ENCODE measurements at regions not wholly inside any gene's neighbourhood (a gene's known extent, or its start where the extent isn't known, plus 50 kb on each side); places are given as distances from the start of the nearest gene placed in this dataset.

DNA sequence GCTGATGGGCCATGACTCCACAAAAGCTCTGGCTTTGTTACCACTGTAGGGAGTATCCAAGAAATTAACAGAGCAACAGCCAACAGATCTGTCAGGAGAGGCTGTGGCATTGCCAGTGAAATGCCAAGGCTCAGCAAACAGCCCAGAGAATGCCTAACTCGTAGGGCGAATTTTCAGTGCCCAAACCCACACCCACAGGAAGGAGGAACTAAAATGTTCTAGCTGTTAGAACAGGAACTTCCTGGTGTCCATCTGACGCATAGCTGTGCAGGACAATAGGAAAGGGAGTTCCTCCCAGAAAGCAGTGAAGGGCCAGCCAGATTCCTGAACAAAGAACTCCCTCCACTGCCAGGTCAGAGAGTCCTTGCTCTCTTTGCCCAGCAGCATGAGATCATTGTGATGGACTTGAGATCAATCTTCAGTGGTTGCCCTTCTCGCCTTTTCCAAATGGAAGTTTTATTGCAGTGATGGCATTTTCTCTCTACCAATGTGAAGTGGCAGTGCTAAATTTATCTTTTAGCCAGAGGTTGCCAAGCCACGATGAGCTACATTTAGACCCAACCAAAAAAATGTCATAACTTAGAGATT is 224.2 kb upstream of the STARD13 start:
- H3K4ac ChIP-seq (ENCODE audit: low read depth, low read length): no peak overlapping the region
- no peak overlapping the region for H2BK5ac ChIP-seq (ENCODE audit: insufficient read length, low read length)
- DNase-seq: no peak
- no peak overlapping the region for H2BK20ac ChIP-seq (ENCODE audit: low read depth, low read length, poor library complexity, severe bottlenecking)
- H3K36me3 Mint-ChIP-seq (ENCODE audit: insufficient read depth in 1 of 3, low read depth in 3 of 3): no peaks in the 10 kb centered on the region
- no peaks in the 10 kb centered on the region for H3K23me2 ChIP-seq (ENCODE audit: insufficient read length, low read depth, low read length, poor library complexity, severe bottlenecking)
- H3K27ac ChIP-seq (ENCODE audit: insufficient read length, low read depth, low read length): no peak overlapping the region
- no peak overlapping the region for H3K56ac ChIP-seq (ENCODE audit: insufficient read length, low read depth, low read length)
- no peaks in the 10 kb centered on the region for H3K27me3 Mint-ChIP-seq (ENCODE audit: low read depth)
- TF ChIP-seq CTCF (conservative IDR thresholded peaks at IDR 0.05): no peak
- WGBS (ENCODE audit: extremely low coverage, insufficient read length, low lambda C conversion rate): no CpG with 5 or more reads among the region's 5 CpGs
- no peak overlapping the region for H3K18ac ChIP-seq (ENCODE audit: insufficient read length, low read depth, low read length)
- H2AK5ac ChIP-seq (ENCODE audit: insufficient read length, low read length): no peak overlapping the region
- H3K4me1 ChIP-seq (ENCODE audit: insufficient read depth, low read length): no peaks in the 10 kb centered on the region
- no peak overlapping the region for H3K27ac Mint-ChIP-seq
- no peak overlapping the region for H3K14ac ChIP-seq (ENCODE audit: insufficient read depth, low read length)
- H3K9ac ChIP-seq (ENCODE audit: extremely low read depth, insufficient read length, low read length): no peak overlapping the region
- H3K27me3 ChIP-seq (ENCODE audit: insufficient read depth, low read length): no peaks in the 10 kb centered on the region
- no peak overlapping the region for H3T11ph ChIP-seq (ENCODE audit: low read length)
- no peaks in the 10 kb centered on the region for H3K9me3 ChIP-seq (ENCODE audit: control insufficient read depth, low read depth, low read length)
- peaks cover 14 to 16% of the 10 kb centered on the region in 2 experiments for H3K4me1 Mint-ChIP-seq
- H3K23ac ChIP-seq (ENCODE audit: insufficient read length, low read depth, low read length): no peak overlapping the region
- H2AFZ ChIP-seq (ENCODE audit: low read length): no peak overlapping the region
- H3K4me3 Mint-ChIP-seq: no peak overlapping the region
- H4K20me1 ChIP-seq (ENCODE audit: control insufficient read depth, insufficient read depth, insufficient read length): no peaks in the 10 kb centered on the region
- no peak overlapping the region for H4K5ac ChIP-seq (ENCODE audit: insufficient read length, low read depth, low read length)
- H4K91ac ChIP-seq (ENCODE audit: insufficient read length, low read depth, low read length): no peak overlapping the region
- H3K79me1 ChIP-seq (ENCODE audit: insufficient read depth, low read depth, low read length, poor library complexity, severe bottlenecking): no peaks in the 10 kb centered on the region
- H3K79me2 ChIP-seq (ENCODE audit: insufficient read depth, low read length): no peaks in the 10 kb centered on the region
- no peak overlapping the region for H2BK120ac ChIP-seq (ENCODE audit: low read depth, low read length, poor library complexity, severe bottlenecking)
- H4K8ac ChIP-seq (replicated peaks; ENCODE audit: insufficient read length, low read depth, low read length): no peak overlapping the region
- H2BK12ac ChIP-seq (ENCODE audit: insufficient read length, low read depth, low read length): no peak overlapping the region
- no peaks in the 10 kb centered on the region; a peak in 1 of 5 replicates for H3K9me3 Mint-ChIP-seq
- no peak overlapping the region for H3K4me2 ChIP-seq (ENCODE audit: insufficient read depth, insufficient read length, low read length)
- no peak overlapping the region for H2BK15ac ChIP-seq (ENCODE audit: low read depth, low read length)
